RPMI8226 (cell line): ENCODE measurements at regions not wholly inside any gene's neighbourhood (a gene's known extent, or its start where the extent isn't known, plus 50 kb on each side); places are given as distances from the start of the nearest gene placed in this dataset.
A peak's percentile ranks its signal among the peaks of the same experiment; 100 is the strongest.
"Not testable (repeated sequence)": the region's sequence is repeated elsewhere in the genome, so short reads cannot be mapped to it uniquely, and the experiment has no call there.

Experiments used
- DNase-seq: peaks from one replicate; pipeline ENCODE4 v3.0.0-alpha.2; 2015

DNA sequence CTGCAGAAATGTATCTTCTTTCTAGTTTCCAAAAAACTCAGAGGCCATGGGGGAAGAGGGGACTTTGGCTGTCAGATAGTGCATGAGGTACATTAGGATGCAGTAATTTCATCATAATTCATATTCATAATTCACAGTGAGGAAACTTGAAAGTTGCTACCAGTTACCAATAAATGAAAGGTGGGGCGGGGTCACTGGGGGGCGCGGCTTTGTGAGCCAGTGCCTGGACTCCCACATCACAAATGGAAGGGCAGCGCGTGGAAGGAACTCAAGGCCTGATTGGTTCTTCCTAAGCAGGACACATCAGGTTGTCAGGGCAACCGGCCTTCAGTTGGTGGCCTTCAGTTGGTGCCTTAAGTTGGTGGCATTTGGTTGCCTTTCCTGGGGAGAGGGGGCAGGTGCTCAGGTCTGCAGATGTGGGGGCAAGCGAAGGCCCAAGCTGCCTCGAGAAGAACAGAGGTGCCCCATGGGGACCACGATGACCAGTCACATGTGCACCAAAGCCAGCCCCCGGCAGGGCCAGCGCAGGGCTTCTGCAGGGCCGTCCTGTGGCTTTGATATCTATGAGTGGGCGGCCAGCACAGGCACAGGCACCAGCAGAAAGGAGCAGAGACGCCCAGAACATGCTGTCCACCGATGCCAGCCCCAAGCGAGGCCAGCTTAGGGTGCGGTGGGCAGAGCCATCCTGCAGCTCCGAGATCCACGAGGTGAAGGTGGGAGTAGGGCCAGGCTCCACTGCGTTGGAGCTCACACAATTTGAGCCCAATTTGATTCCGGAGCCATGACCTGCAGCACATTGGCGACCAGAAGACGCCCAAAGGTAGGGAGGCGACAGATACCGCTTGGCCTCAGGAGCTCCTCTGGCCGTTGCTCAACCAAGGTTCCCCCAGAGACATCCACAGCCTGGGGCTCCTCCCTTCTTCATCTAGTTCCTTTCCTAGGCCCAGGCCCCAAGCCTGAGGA, 3248.2 kb upstream of the OR11H1 start:
- peak; percentile 1 for DNase-seq

DNA sequence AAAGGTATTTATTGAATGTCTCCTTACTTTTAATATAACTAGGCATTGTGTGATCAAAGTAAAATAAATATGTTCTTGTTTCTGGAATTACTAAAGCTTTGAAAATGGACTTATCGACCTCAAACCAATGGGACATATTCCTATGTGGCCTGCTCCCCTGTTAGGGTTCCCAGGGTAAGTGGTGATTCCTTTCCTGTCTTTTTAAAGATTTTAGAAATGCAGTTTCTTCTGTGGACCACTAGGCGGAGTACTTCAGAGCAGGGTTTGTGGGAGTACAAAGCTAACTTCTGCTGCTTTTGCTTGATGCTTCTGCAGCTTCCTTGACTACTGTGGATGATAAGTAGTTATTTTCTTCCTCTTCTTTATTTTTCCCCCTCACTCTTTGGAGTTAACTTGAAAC, 3243.3 kb upstream of the OR11H1 start:
- peak; percentile 1 for DNase-seq

DNA sequence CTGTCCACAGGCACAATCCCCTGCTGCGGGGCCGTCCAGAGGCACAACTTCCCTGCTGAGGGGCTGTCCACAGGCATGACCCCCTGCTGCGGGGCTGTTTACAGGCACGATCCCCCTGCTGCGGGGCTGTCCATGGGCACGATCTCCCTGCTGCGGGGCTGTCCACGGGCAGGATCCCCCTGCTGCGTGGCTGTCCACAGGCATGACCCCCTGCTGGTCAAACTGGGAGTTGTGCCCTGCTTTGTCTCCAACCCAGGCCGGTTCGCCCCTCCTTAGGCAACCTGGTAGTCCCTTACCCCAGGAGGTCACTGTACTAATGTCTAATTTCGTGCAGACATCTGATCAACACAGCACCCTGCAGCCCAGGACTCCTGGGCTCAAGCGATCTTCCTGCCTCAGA, 3230.6 kb upstream of the OR11H1 start:
- not testable (repeated sequence) for DNase-seq
